GM18873 (cell line): ENCODE measurements at regions not wholly inside any gene's neighbourhood (a gene's known extent, or its start where the extent isn't known, plus 50 kb on each side); places are given as distances from the start of the nearest gene placed in this dataset.

Experiments used
- ATAC-seq: cut with Tn5 transposase; IDR thresholded peaks from one replicate; pipeline ENCODE4 v1.9.1; 2021; ENCODE audit warnings: mild to moderate bottlenecking, moderate library complexity, moderate number of reproducible peaks; ENCODE audit not compliant: unreplicated experiment, low FRiP score

DNA sequence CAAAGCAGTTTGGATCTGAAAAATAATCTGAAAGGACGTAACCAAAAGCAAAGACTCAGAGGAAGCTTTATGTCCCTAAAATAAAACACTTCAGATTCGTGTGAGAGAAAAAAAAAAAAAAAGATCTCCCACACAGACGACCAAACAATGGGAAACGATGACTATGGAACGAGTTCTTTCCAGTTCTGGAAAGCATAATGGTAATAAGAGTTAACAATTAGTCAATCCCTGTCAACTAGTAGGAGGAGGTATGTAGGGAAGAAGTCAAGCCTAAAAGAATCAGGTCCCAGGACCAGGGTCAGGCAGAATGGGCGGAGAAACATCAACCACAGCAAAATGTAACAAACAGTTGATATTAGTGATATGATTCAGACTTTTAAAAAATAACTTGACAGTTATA is 170.3 kb upstream of the SETBP1 start:
- no peak for ATAC-seq

DNA sequence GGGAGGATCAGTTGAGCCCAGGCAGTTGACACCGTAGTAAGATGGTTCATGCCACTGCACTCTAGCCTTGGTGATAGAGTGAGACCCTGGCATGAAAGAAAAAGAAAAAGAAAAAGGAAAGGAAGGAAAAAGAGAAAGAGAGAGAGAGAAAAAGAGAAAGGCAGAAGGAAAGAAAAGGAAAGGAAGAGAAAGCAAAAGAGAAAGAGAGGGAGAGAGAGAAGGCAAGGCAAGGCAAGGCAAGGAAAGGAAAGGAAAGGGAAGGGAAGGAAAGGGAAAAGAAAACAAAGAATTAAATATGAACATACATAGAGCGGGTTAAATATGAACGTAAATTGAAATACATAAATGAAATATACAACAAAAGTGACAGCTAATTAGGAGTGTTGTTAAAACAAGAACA is 167.5 kb upstream of the SETBP1 start:
- no peak for ATAC-seq

DNA sequence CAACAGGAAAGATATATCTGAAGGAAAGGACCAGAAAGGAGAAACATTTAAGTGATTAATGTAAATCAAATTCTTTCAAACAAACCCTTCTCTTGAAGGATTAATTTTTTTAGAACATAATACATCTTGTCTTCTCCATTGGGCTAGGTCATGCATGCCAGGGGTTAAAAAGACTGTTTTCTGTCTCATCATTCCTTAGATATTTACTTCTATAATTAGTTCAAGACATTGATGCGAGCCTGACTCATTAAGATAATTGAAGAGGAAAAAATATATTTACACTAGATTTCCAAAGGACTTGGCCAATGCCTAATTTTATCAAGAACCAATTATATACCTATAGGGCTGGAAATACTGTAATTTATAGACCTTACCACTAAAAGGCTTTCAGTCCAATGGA is 166.6 kb upstream of the SETBP1 start:
- ATAC-seq, result no peak

DNA sequence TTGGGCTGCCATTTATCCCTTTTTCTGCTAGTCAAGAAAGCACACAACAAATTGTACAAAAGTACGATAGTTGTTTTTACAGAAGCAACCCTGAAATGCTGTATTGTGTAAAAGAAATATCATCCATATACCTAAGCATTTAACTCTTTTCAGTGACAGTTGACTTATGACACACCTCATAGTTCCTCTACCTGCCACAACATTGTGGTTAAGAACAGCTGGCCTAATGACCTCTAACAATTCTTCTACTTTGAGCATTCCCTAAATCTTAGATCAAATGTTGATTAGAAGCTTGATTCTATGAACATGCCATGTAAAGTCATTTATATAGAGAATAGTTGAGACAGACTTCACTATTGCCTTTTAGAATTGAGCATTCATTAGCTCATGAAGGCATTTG is 165.9 kb upstream of the SETBP1 start:
- no peak for ATAC-seq

DNA sequence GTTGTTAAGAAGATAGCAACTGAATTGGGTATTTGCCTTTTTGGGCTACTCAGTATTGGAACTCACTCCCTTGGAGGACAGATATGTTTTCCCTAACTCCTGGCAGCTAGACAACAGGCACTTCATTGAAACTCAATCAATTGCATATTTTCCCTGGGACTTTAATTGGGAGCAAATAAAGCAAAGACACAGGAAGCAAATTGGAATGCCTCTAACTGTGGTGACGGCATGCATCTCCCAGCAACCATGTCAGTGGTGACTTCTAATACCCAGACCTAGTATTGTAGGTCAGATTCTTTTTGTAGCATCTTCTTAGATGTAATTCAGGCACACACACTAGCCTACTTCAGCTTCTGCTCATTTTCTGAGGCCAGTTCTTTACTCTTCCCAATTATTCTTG is 164.2 kb upstream of the SETBP1 start:
- ATAC-seq, result no peak

DNA sequence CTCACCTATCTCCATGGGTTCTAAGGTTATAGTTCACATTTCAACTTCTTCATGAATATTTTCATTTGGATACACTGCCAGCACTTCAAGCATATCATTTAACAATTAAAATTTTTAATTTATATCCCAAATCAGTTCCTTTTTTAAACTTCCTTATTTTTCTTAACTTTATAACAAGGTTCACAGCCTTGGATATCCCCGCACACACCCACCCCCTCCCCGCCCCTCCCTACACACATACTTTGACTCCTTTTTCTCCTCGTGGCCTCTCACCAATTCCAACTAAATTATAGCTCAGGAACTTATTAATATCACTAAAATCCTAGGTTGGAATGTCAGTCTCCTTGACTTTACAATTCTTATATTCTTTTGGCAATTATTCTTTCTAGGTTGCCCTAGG is 163.6 kb upstream of the SETBP1 start:
- ATAC-seq, result no peak

DNA sequence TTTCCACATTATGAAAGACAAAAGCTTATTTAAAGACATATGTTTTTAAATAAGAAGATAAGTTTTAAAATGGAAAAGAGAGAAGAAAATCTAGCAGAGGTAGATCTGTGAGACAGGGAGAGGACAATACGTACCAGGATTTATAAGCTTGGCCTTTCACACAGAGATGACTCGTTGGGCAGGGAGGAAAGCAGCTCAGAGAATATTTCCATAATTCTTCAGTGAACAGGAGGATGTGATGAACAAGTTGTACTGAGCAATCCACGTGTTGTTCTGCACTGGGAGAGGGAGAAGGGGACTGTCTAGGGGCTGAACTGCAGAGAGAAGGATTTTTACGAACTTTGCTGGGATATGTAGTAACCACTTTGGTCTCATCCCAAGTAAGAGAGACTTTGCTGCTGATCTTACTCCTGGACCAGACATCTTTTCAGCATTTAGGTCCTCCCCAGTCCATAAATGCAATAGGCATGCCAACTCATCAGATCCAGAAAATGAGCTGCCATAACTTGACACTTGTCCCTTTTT is 162.5 kb upstream of the SETBP1 start:
- ATAC-seq, result no peak

DNA sequence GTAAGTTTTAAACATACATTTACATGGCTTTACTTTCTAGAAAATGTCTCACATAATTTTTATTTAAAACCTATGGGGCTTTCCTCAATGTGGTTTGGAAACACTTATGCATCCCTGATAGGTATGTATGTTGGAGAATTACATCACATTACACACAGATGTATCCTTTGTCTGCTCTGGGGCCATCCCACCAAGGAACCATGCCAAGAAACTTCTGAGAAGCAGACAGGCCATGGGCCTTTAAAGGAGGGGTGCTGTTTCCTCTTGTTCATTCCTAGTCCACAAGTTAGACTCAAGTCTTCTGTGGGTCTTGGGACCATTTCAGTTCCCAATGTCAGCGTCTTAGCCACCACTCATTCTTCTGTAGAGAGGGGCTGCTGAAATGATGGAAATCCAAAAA is 162.0 kb upstream of the SETBP1 start:
- no peak for ATAC-seq

DNA sequence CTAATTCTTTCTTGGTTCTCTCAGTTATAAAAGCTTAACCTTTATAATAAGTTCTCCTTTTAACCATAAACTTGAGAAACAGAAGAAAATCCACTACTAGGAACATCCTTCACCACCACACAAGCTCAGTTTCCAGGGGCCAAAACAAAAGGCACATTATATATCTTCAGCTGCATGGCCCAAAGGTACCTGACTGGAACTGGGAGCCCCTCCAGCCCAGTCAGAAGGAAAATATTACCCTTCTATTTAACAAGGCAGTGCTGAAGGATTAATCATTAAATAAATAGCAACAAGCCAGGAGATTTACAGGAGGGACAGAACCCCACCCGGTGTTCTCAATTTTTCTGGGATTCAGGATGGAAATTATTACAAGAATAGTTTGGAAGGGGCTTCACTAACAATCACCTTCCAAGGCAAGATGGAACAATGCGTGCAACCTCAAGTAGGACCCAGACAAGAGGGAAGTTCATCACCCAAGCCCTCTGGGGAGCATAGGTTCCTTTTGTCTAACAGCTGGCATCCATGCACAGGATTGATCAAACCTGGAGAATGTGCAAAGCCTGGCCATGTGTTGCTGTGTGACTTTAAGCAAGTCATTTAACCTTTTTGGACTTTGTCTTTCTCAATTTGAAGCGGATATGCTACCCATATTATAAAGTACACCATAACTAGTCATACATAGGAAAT is 159.6 kb upstream of the SETBP1 start:
- no peak for ATAC-seq

DNA sequence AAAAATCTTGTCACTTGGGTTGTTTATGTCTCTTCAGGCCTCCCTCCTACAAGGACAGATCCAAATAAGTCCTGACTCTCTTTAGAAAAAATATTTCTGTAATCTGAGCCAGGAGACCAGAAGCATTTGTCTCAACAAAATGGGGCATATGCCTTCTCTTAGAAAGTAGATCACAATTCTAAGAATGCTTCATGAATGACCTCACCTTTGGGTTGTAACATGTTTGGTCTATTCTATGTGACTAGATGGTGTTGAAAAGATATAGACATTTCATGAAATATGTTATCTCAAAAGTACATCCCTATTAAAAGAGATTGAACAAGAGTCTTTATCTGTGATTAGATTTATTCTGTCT is 159.0 kb upstream of the SETBP1 start:
- ATAC-seq, result no peak

DNA sequence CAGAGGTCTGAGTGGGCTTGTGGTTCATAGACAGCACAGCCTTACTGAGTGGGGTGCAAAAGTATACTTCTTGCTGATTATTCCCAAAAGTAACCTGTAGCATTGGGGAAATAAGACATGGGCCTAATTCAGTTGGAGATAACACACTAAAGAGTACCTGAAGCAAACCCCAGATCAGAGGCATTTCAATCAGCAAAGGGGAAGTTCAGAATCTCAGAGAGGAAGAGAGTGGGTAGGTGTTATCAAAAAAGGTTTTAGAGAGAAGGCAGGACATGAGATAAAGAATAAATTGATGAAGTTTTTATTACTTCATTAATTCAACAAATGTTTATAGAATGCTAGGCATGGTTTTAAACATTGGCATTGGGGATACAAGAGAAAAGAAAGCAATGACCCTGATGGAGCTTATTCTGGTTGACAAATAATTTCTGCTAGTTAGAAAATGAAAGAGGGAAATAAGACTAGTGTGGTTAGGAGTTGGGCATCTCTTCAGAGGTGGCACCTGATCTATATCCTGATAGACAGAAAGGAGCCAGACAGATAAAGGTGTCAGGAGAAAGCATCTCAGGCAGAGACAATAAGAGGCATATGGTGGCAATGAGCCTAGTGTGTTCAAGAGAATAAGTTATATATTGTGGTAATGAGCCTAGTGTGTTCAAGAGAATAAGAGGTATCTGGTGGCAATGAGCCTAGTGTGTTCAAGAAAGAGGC is 153.8 kb upstream of the SETBP1 start:
- ATAC-seq, result no peak

DNA sequence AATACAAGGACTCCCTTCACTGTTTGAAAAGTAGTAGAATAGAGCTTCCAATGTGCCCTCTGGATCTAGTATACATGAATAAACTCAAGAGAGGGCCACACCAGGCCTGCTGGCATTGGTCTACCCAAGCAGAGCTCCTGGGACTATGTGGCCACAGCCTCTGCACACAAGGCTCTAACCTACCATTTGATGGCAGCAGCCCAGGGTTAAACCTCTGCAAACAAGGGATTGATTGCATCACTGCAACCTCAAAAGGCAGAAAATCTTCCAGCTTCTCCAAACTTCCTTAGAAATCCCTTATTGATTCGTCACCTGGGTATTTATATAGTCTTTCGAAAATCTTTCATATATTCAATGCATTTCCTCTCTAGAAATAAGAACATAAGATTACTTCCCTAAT is 147.6 kb upstream of the SETBP1 start:
- ATAC-seq, result no peak

DNA sequence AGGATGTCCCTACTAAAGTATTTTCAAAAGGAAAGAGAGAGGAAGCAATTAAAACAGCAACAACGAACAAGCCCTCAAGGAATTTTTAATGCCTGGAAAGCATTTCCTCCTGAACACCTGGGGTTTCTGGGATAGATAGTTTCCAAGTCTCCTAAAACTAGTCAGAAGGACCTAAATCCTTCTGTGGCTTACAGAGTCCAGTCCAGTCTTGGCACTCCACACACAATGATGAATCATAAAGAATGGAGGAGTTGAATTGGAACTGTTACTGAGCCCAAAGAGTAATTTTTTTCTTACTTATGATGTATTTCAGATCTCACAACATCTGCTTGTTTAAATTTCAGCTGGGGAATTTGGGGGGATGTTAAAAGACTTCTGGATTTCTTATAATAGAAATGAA is 144.6 kb upstream of the SETBP1 start:
- no peak for ATAC-seq

DNA sequence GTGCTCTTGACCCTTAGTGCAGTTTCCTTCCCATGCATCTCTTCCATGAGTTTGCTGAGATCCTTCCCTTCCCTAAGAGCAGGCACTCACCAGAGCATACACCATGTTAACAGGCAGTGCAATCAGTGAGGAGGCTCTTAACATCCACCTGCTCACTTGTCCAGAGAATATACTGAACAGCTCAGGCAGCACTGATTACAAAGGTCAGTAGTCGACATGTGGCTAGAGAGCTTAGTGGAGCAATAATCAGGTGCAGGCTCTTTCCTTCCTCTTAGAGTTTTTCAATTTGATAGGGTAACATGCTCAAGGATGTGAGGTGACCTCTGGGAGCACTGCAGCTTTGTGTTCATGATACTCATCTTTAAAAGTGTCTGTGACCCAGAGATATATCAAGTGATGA is 144.1 kb upstream of the SETBP1 start:
- no peak for ATAC-seq

DNA sequence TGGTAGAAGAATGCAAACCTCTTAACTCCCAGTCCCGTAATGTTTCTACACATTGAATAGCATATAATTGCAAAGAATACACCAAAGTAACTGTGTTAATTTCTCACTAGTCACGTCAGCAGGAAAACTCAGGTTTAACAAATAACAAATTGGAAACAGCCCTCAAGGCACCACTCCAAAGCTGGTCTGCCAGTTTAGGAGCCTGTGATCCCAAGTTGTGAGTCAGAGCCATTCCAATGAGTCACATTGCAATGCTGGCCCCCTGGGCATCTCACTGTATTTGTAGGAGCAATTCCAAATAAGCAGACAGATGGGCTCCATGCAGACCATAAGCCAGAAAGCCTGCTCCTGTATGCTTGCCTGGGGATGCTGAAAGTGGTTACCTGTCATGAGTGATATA is 143.2 kb upstream of the SETBP1 start:
- no peak for ATAC-seq

DNA sequence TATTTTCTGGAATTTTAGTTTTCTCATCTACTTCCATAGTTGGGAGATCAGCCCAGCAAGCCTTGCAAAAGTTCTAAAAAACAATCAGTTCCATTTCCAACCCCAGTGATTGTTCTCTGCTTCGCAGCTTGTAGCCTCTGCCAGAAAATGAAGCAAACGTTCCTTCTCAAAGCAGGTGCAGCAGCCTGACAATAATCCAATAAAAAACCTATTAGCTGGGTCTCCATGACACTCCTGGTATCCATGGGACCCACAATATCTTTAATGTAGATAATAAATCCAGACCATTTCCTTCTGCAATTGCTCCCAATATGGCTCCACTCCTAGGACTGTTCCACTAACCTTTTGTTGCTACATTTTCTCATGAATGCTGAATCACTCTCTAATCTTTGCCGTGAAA is 140.8 kb upstream of the SETBP1 start:
- no peak for ATAC-seq

DNA sequence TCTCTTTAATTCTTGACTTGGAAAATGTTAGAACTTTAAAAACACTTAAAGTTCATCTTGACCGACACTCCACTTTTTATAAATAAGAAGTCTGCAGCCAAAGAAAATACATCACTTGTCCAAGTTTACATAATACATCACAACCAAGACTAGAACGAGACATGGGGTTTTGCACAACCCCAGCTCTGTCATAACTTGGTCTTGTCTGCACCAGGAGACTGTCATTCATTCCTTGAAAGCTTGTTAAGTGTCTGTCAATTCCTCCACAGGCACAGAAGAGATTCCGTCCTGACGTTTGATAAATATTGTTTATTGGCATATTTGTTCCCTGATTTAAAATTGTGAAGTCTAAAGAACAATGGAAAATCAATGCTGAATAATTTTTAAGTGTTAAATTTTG is 139.5 kb upstream of the SETBP1 start:
- ATAC-seq, result no peak

DNA sequence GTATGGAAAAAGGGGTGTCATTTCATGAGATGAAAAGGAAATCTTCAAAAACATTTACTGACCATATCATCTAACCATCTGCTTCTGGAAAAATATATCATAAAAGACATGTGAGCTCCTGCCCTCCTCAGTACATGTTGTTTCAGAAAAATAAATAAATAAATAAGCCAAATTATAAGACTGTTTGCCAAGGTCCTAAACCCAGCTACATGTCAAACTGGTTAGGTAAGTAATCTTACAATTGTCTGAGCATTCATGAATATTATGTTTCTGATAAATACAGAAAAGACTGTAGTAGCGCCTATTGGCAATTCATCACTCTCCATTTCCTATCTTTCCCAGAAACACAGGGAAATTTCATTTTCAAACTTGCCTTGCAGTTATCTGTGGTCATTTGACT is 138.9 kb upstream of the SETBP1 start:
- no peak for ATAC-seq

DNA sequence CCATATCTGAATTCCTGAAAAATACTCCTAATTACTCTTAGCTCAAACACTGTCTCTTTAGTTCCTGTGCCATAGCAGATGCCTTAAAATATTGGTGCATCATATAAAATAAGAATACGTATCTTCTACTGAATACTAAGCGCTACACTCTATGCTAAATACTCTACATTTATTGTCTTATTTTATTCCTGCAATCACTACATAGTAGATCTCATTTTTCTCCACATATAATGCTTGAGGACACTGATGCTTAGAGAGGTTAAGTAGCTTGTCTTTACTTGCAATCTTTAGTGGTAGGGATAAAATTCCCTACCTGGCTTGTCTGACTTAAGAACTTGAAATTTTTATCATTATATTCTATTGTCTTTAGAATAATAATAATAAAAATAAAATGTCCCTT is 137.3 kb upstream of the SETBP1 start:
- no peak for ATAC-seq

DNA sequence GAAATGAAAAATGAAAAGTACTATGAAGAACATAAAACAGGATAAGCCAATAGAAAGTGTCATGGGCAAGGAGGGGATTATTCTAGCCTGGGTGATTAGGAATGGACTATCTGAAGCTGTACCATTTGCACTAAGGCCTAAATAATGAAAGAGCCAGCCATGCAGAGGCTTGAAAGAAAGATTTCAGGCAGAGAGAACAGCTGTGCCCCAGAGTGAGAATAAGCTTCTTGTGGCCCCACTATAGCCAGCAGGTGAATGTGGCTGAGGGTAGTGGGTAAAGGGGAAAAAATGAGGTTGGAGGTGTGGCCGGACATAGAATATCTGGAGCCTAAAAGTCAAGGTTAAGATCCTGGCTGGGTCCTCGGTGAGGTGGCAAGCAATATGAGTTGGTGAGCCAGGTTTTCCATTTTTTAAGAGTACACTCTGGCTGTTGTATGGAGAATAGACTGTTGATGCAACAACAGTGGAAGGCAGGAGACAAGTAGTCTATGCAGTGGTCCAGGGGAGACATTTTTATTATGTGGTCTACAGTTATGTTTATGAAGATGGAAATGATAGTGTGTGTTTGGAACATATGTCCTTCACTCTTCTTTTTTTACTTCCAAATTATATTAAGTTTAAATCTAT is 135.2 kb upstream of the SETBP1 start:
- no peak for ATAC-seq

DNA sequence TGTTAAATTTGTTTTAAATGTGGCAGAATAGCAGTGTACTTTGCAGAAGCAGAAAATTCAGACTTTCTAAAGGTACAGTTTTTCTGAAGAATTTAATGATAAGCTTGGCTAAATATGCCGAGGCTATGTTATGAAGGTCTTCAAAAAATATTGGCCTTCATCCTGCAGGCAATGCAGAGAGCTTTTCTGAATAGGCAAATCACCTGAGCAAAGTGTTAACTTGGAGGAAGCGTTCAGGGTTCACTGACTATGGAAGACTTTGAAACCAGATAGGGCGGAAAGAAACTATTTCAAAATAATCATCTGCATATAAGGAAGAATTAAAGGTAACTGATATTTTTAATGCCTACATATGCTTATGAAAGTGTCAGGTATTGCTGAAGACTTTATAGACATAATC is 133.7 kb upstream of the SETBP1 start:
- no peak for ATAC-seq
